DND-41 (cell line): ENCODE measurements at regions not wholly inside any gene's neighbourhood (a gene's known extent, or its start where the extent isn't known, plus 50 kb on each side); places are given as distances from the start of the nearest gene placed in this dataset.

Experiments
- CTCF ChIP-seq: IDR thresholded peaks from 2 replicates; pipeline ENCODE4 v1.5.1; 2012; ENCODE audit warnings: borderline replicate concordance, low read length, moderate library complexity, mild to moderate bottlenecking; ENCODE audit not compliant: poor library complexity, severe bottlenecking; ENCODE audit errors: extremely low read depth
- EZH2 ChIP-seq: IDR thresholded peaks from 3 replicates; pipeline ENCODE4 v1.6.1; 2012; ENCODE audit warnings: borderline replicate concordance, low read depth, mild to moderate bottlenecking, moderate library complexity, low read length, inconsistent platforms; ENCODE audit not compliant: severe bottlenecking

- TF ChIP-seq CTCF (no peak), EZH2 (no peak)
Observed at GRCh38 chr4:138671106-138671505, 344.5 kb upstream of the NOCT start.
